WTC11 (cell line): ENCODE measurements at regions not wholly inside any gene's neighbourhood (a gene's known extent, or its start where the extent isn't known, plus 50 kb on each side); places are given as distances from the start of the nearest gene placed in this dataset.

Experiments used
- ATF2 ChIP-seq: sonication (generic); formaldehyde crosslinking; IDR thresholded peaks from 2 replicates; pipeline ENCODE4 v1.8.1; 2022; ENCODE audit warnings: low read depth, missing genetic modification reagents, borderline replicate concordance
- CBFB ChIP-seq: sonication (generic); formaldehyde crosslinking; IDR thresholded peaks from 2 replicates; pipeline ENCODE4 v1.8.1; 2022; ENCODE audit warnings: mild to moderate bottlenecking, low read depth, missing genetic modification reagents
- CTCF ChIP-seq: fragments of 200-600 bp; IDR thresholded peaks from 2 replicates; pipeline ENCODE4 v1.8.0; 2022; ENCODE audit warnings: antibody characterized with exemption
- E2F1 ChIP-seq: sonication (generic); formaldehyde crosslinking; IDR thresholded peaks from 2 replicates; pipeline ENCODE4 v1.8.0; 2022; ENCODE audit warnings: mild to moderate bottlenecking, missing genetic modification reagents
- ETV6 ChIP-seq: sonication (generic); formaldehyde crosslinking; IDR thresholded peaks from 2 replicates; pipeline ENCODE4 v1.8.1; 2022; ENCODE audit warnings: mild to moderate bottlenecking, missing genetic modification reagents
- IRF1 ChIP-seq: sonication (generic); formaldehyde crosslinking; IDR thresholded peaks from 2 replicates; pipeline ENCODE4 v1.8.0; 2023; ENCODE audit warnings: missing genetic modification reagents
- KAT7 ChIP-seq: sonication (generic); formaldehyde crosslinking; IDR thresholded peaks from 2 replicates; pipeline ENCODE4 v1.8.1; 2023; ENCODE audit warnings: missing genetic modification reagents, mild to moderate bottlenecking, borderline replicate concordance
- NR3C1 ChIP-seq: sonication (generic); formaldehyde crosslinking; conservative IDR thresholded peaks from 2 replicates; pipeline ENCODE4 v1.8.1; 2023; ENCODE audit warnings: low read depth, mild to moderate bottlenecking, missing genetic modification reagents
- OVOL2 ChIP-seq: fragments of 250-450 bp; sonication (Bioruptor Pico); IDR thresholded peaks from 2 replicates; pipeline ENCODE4 v1.9.0; 2021; ENCODE audit warnings: mild to moderate bottlenecking, borderline replicate concordance
- STAT6 ChIP-seq: sonication (generic); formaldehyde crosslinking; conservative IDR thresholded peaks from 2 replicates; pipeline ENCODE4 v1.8.1; 2023; ENCODE audit warnings: mild to moderate bottlenecking, low read depth, missing genetic modification reagents, moderate library complexity
- TCF7 ChIP-seq: sonication (generic); formaldehyde crosslinking; IDR thresholded peaks from 2 replicates; pipeline ENCODE4 v1.8.0; 2022; ENCODE audit warnings: mild to moderate bottlenecking, low read depth, missing genetic modification reagents, moderate library complexity
- ZBTB21 ChIP-seq: sonication (generic); formaldehyde crosslinking; IDR thresholded peaks from 2 replicates; pipeline ENCODE4 v1.8.1; 2023; ENCODE audit warnings: mild to moderate bottlenecking, missing genetic modification reagents, borderline replicate concordance
- ZNF121 ChIP-seq: sonication (generic); formaldehyde crosslinking; IDR thresholded peaks from 2 replicates; pipeline ENCODE4 v1.8.0; 2023; ENCODE audit warnings: missing genetic modification reagents
- ZNF671 ChIP-seq: fragments of 250-450 bp; sonication (Bioruptor Pico); IDR thresholded peaks from 2 replicates; pipeline ENCODE4 v1.8.0; 2021; ENCODE audit warnings: mild to moderate bottlenecking

GRCh38 chr20:22796469-22797077 lies 212.2 kb upstream of the FOXA2 start:
- TF ChIP-seq CTCF, result no peak
- TF ChIP-seq E2F1 (CRISPR knock-in tag), result no peak
- no peak for TF ChIP-seq ETV6 (CRISPR knock-in tag)
- TF ChIP-seq OVOL2, result no peak
- TF ChIP-seq STAT6, result no peak
- no peak for TF ChIP-seq ZNF121 (CRISPR knock-in tag)
- TF ChIP-seq IRF1 (CRISPR knock-in tag), result no peak
- no peak for TF ChIP-seq ATF2 (CRISPR knock-in tag)
- TF ChIP-seq ZNF671 (CRISPR knock-in tag), result no peak
- TF ChIP-seq NR3C1 (CRISPR knock-in tag), result no peak
- TF ChIP-seq TCF7, result no peak
- TF ChIP-seq ZBTB21 (CRISPR knock-in tag), result no peak
- TF ChIP-seq KAT7 (CRISPR knock-in tag), result no peak
- no peak for TF ChIP-seq CBFB
